ENCODE measurements at regions not wholly inside any gene's neighbourhood (a gene's known extent, or its start where the extent isn't known, plus 50 kb on each side); places are given as distances from the start of the nearest gene placed in this dataset.

- TF ChIP-seq CTCF (IDR thresholded peaks at IDR 0.05) (no peak), POLR2A (IDR thresholded peaks at IDR 0.05) (no peak)
Observed at GRCh38 chr16:49116873-49117272, 164.8 kb downstream of the CBLN1 start.
